GM21619 (cell line): ENCODE measurements at regions not wholly inside any gene's neighbourhood (a gene's known extent, or its start where the extent isn't known, plus 50 kb on each side); places are given as distances from the start of the nearest gene placed in this dataset.

Experiments
- ATAC-seq: cut with Tn5 transposase; IDR thresholded peaks from one replicate; pipeline ENCODE4 v1.9.1; 2021; ENCODE audit not compliant: unreplicated experiment

DNA sequence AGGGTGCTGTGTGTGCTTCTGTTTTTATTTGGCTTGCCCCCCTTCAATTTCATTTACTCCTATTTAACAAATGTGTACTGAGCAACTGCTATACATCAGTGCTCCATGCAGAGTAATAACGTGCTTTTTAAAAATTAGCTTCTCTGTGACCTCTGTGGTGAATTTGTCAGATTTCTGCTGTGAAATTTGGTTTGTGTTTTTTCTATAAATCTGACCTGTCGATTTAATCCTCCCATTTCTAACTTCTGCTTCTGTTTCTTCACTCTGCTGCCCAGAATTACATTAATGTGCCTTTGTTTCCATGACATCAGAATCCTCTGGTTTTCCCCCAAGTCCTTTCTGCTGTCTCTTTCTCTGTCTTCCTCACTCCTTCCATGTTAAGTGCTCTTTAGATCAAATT is 123.8 kb upstream of the CACNA2D1 start:
- ATAC-seq: no peak

DNA sequence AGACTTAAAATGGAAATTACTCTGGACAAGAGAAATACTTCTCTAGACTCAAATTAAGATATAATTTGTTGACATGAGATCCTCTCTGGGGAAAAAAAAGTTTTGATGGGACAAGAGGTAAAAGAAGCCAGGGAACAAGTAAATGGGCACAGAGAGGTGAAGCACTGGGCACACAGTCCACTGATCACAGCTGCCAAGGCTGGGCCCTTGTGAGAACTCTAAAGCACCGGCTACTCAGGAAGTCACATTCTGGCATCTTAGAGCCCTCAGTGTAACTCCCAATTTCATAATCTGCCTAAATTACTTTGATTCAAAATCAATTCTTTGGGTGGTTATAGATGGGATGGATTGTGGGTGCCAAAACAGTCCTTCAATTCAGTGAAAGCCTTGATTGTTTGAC is 123.2 kb upstream of the CACNA2D1 start:
- ATAC-seq: no peak

GRCh38 chr7:82562716-82563404 is 119.3 kb upstream of the CACNA2D1 start:
- ATAC-seq: no peak

GRCh38 chr7:82559193-82559805 is 115.7 kb upstream of the CACNA2D1 start:
- ATAC-seq: no peak

GRCh38 chr7:82549616-82550285 is 106.2 kb upstream of the CACNA2D1 start:
- no peak for ATAC-seq

DNA sequence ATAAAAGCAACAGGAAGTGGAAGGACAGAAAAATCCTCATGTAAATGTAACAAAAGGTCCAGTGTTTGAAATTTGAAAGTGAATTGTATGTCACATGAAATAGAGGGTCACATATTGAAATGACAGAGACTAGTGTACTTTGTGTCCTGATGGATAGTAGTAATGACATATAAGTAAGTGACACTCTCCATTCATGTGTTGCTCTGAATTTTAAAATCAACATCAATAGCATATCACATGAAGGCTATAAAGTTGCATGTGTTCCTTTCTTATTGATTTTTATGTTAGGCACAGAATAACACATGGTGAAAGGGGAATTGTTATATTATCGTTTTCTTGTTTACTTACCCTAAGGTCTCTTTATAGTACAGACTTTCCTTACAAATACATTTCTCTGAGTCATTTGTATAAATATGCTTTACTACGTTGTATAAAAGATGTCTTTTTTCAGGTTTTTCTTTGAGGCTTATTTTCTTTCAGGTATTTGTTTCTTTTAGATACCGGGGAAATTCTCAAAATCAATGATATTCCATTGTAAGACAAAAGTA is 104.6 kb upstream of the CACNA2D1 start:
- ATAC-seq: no peak

DNA sequence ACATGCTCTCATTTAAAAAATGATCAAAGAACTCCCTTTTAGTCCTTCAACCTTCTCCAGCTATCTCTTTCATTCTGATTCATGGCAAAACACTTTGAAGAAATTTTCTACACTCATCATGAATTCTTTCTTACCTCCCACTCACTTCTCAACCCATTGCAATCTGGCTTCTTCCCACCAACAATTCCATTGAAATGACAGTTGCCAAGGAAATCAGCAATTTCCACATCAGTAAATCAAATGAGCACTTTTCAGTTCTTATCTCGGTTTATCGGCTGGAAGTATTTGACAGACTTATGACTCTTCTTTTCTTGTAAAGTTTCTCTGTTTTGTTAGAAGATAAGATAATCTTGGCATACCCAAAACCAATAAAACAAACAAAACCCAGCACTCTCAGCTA is 99.1 kb upstream of the CACNA2D1 start:
- no peak for ATAC-seq

DNA sequence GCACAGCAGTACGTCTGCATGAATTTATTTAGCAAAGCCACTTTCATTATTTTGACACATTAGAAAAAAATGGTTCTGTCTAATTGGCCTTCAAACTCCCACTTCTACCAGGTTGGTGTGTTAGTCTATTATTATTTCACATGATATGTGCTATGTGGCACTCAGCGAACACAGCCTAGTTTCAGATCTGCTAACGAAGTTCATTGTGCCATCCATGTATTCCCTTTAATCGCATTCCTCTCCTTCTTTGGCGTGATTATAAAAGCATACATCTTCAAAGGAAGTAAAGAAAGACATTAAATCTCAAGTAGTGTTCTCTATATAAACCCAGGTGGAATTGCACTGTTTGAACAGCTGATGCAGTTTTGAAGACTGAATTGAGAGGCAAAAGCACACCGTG is 96.4 kb upstream of the CACNA2D1 start:
- ATAC-seq: no peak

- ATAC-seq: no peak
Observed at GRCh38 chr7:82534684-82535083, 91.1 kb upstream of the CACNA2D1 start.

- no peak for ATAC-seq
Observed at GRCh38 chr7:82530361-82530760, 86.8 kb upstream of the CACNA2D1 start.

DNA sequence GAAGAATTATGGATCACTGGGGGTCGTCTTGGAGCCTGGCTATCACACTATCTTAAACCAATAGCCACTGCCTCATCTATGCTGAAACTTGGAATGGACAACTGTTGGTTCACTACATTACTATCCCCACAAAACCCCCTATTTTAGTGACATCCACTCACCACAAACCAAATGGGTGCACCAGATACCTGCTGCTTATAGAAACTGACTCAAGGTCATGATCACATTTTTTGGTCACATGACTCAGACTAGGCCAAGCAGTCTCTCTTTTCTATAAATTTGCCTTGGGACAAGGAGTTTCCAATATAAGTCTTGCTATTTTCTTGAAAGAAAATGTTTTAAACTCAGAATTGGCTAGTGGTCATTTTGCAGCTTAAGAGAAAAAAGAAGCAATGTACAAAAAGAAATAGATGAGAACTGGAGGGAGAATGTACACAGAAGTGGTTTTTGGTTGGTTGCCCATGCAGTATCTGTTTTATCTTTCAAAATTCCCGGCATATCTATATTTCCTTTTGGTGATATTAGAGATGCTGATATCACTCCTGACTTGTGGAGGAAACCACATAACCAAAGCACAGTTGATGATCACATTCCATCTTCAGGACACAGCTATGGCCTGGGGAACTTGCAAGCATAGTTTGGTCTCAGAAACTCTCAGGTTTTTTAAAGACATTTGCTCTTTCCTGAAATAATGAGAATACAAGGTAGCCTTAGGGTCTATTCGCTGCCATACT is 85.2 kb upstream of the CACNA2D1 start:
- no peak for ATAC-seq

GRCh38 chr7:82527851-82528250 is 84.3 kb upstream of the CACNA2D1 start:
- no peak for ATAC-seq

- ATAC-seq: no peak
Observed at GRCh38 chr7:82521906-82522445, 78.4 kb upstream of the CACNA2D1 start.

- ATAC-seq: no peak
Observed at GRCh38 chr7:82517050-82517449, 73.5 kb upstream of the CACNA2D1 start.

DNA sequence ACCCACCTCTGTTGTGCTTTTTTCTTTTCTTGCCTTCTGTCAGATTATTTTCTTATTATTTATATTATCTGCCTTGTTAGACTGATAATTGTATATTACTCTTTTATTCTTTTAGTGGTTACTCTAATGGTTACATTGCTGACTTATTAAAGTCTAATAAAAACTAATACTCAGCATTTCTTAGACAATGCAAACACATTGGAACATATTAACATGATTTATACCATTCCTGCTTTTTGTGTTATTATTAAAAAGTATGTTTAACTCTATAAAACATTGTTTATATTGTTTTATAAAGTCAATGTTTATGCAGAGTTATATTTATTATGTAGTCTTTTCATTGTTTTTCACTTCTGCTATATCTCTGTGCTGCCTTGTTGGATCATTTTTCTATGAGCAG is 68.0 kb upstream of the CACNA2D1 start:
- no peak for ATAC-seq

GRCh38 chr7:82507976-82508677 is 64.5 kb upstream of the CACNA2D1 start:
- ATAC-seq: no peak

GRCh38 chr7:82507365-82507975 is 63.9 kb upstream of the CACNA2D1 start:
- no peak for ATAC-seq

GRCh38 chr7:82506702-82507101 is 63.1 kb upstream of the CACNA2D1 start:
- no peak for ATAC-seq

GRCh38 chr7:82506208-82506607 is 62.6 kb upstream of the CACNA2D1 start:
- ATAC-seq: no peak

- ATAC-seq: no peak
Observed at GRCh38 chr7:82501346-82501745, 57.8 kb upstream of the CACNA2D1 start.
